ENCODE measurements at regions not wholly inside any gene's neighbourhood (a gene's known extent, or its start where the extent isn't known, plus 50 kb on each side); places are given as distances from the start of the nearest gene placed in this dataset.

DNA sequence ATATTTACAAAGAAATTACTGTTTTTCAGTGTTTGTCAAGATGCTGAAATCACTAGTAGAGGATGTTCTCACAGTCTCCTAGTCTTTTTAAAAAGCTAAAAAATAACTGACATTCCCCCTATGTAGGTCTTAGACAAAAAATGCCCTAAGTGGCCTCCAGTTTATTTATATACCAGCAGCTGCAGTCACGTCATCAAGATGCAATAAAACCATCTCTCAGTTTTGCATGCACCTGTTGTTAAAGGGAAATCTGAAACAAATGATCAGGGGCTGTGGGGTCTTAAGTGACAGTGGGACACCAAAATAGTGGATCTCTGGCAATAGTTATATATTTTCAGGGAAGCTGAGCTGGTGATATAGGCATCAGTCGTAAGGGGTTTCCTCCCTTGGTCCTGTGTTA lies 146.5 kb upstream of the ARPP21 start:
- TF ChIP-seq, protein P1, sequence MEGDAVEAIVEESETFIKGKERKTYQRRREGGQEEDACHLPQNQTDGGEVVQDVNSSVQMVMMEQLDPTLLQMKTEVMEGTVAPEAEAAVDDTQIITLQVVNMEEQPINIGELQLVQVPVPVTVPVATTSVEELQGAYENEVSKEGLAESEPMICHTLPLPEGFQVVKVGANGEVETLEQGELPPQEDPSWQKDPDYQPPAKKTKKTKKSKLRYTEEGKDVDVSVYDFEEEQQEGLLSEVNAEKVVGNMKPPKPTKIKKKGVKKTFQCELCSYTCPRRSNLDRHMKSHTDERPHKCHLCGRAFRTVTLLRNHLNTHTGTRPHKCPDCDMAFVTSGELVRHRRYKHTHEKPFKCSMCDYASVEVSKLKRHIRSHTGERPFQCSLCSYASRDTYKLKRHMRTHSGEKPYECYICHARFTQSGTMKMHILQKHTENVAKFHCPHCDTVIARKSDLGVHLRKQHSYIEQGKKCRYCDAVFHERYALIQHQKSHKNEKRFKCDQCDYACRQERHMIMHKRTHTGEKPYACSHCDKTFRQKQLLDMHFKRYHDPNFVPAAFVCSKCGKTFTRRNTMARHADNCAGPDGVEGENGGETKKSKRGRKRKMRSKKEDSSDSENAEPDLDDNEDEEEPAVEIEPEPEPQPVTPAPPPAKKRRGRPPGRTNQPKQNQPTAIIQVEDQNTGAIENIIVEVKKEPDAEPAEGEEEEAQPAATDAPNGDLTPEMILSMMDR (IDR thresholded peaks at IDR 0.05; ENCODE audit: low read depth, low read length), result no peak
- H3K4me3 ChIP-seq (ENCODE audit: low read depth, low read length), result no peak overlapping the region
- in situ Hi-C loops (cut with HindIII; ENCODE audit: low sequenced_read_pairs), result no loop called here

DNA sequence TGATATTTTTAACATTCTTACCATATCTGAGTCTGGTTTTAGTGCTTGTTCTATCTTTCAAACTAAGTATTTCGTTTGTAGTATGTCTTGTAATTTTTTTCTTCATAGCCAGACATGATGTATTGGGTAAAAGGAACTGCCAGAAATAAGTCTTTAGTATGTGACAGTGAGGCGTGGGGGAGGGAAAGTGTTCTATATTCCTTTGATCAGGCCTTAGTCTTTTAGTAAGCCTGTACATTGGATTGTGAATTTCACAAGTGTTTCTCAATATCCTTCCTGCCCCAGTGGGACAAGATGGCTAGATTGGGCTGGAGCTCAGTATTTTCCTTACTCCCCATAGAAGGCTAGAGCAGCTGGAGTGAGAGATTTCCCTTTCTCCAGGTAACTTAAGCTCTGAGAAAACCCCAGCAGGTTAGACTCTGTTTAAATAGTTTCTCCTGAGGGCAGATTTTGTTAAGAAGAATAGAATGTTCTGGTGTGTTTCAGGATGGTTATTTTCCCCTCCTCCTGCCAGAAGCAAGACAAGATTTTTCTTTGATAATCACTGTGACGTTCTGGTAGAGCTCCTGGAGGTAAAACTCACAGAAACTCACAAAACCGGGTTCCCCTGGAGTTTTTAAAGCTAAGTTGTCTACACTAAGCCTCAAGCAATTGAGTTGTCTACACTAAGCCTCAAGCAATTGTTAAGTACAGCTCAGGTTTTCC lies 140.7 kb upstream of the ARPP21 start:
- in situ Hi-C loops (cut with HindIII; ENCODE audit: low sequenced_read_pairs), result no loop called here
- no peak overlapping the region for H3K4me3 ChIP-seq (ENCODE audit: low read depth, low read length)
- TF ChIP-seq, protein P1 (IDR thresholded peaks at IDR 0.05; ENCODE audit: low read depth, low read length), result no peak
- no peak for DNase-seq (ENCODE audit: low read depth, low spot score)

More for the DNA sequence above, 146.5 kb upstream of the ARPP21 start:
- DNase-seq (ENCODE audit: low read depth, low spot score), result no peak

DNA sequence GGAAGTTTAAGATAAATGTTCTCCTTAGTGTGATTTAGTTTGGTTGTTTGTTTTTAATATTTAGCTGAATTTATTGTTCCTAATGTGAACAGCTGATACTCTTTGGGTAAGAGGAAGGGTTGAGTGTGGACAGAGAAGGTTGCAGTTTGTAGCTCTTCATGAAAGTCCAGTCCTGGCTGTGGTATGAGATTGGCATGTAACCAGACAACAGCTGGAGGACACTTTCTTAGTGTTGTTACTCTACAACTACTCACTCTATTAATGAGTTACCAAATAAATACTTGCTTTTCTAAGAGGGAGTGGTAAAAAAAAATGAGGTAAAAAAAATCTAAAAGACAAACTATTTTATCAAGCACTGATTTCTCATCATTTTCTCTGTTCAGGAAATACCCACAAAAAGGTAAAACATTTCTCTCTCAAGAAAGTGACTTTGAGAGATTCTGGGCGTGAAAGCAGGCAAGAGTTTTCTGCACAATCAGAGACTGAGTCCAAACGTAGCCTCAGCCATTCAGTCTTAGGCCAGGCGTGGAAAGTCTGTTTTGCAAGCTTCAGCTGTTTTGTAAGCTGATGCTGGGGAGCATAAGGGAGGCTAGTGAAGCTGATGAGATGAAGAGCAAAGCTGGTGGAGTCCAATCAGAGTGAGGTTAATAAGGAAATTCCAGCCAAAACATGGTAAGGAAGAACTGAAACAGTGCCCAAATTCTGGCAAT lies 138.5 kb upstream of the ARPP21 start:
- DNase-seq (ENCODE audit: low read depth, low spot score), result no peak
- in situ Hi-C loops (cut with HindIII; ENCODE audit: low sequenced_read_pairs), result no loop called here
- TF ChIP-seq, protein P1 (IDR thresholded peaks at IDR 0.05; ENCODE audit: low read depth, low read length), result no peak
- H3K4me3 ChIP-seq (ENCODE audit: low read depth, low read length), result no peak overlapping the region

DNA sequence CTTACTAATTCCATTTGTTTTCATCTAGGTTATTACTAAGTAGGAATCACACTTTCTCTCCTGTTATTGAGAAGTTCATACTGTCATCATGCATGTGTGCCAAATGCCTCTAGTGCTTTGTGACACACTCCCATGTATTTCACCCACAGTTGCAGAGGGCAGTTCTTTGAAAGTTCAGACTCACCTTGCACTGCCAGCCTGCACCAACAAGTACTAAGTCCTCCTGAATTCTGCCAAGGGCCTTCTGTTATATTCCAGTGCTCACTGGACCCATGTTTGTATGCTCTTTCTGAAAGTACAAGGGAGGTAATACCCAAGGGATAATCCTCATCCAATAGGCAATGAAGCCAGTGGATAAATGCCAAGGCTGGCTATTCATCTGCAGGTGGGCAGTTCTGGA lies 136.6 kb upstream of the ARPP21 start:
- H3K4me3 ChIP-seq (ENCODE audit: low read depth, low read length), result no peak overlapping the region
- TF ChIP-seq, protein P1 (IDR thresholded peaks at IDR 0.05; ENCODE audit: low read depth, low read length), result no peak
- no peak for DNase-seq (ENCODE audit: low read depth, low spot score)
- in situ Hi-C loops (cut with HindIII; ENCODE audit: low sequenced_read_pairs), result no loop called here

DNA sequence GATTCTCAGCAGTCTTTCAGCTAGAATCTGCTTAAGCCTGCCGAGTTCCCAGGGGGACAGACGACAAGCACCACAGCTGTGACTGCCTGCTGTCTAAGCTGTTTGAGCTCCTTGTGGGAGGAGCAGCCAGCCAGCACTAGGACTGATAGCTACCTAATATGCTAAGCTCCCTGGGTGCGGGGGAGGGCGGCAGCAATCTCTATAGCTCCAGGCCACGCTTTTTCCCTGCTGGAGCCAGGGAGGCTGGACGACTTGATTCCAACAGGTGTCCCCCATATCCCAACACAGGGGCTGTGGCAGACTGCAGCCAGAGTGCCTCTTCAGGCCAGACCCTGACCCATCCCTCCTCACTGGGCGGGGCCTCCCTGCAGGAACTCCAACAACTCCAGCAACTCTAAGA lies 134.1 kb upstream of the ARPP21 start:
- TF ChIP-seq, protein P1 (IDR thresholded peaks at IDR 0.05; ENCODE audit: low read depth, low read length), result no peak
- in situ Hi-C loops (cut with HindIII; ENCODE audit: low sequenced_read_pairs), result no loop called here
- DNase-seq (ENCODE audit: low read depth, low spot score), result no peak
- H3K4me3 ChIP-seq (ENCODE audit: low read depth, low read length), result no peak overlapping the region

DNA sequence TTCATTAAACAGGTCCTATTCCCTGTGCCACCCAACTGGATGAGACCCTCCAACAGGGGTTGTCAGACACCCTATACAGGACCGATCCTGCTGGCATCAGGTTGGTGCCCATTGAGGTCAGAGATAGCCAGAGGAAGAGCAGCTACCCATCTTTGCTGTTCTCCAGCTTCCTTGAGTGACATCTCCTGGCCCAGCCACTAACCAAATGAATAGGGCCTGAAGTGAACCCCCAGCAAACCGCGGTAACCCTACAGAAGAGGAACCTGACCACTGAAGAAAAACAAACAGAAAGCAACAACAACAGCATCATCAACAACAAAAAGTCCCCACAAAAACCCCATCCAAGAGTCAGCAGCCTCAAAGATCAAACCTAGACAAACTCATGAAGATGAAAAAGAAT lies 133.6 kb upstream of the ARPP21 start:
- H3K4me3 ChIP-seq (ENCODE audit: low read depth, low read length), result no peak overlapping the region
- TF ChIP-seq, protein P1 (IDR thresholded peaks at IDR 0.05; ENCODE audit: low read depth, low read length), result no peak
- in situ Hi-C loops (cut with HindIII; ENCODE audit: low sequenced_read_pairs), result no loop called here
- no peak for DNase-seq (ENCODE audit: low read depth, low spot score)
